IPS-11a (cell line): ENCODE measurements at regions not wholly inside any gene's neighbourhood (a gene's known extent, or its start where the extent isn't known, plus 50 kb on each side); places are given as distances from the start of the nearest gene placed in this dataset.

Experiments
- H3K4me3 ChIP-seq: one replicate; pipeline ENCODE4 v1.5.1; 2013; ENCODE audit warnings: low read depth, low read length, control low read depth

- no peak overlapping the region for H3K4me3 ChIP-seq
Observed at GRCh38 chr5:30620481-30621085, 572.9 kb upstream of the CDH6 start.

DNA sequence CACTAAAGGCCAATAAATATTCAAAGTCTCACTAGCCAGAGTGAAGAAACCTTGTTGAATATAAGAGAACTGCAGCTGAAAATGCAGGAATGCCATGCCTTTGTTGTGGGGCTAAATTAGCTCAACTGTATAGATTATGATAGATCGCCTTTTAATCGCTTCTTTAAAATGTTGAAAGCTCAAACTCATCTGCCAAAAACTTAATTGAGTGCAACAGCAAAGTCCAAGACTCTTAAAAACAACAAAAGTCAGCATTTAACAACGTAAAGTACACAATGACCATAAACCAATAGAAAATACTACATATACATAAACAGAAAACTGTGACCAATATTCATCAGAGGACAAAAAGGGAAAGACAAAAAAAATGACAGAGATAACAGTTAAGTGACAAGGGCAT is 585.0 kb upstream of the CDH6 start:
- H3K4me3 ChIP-seq, result no peak overlapping the region

DNA sequence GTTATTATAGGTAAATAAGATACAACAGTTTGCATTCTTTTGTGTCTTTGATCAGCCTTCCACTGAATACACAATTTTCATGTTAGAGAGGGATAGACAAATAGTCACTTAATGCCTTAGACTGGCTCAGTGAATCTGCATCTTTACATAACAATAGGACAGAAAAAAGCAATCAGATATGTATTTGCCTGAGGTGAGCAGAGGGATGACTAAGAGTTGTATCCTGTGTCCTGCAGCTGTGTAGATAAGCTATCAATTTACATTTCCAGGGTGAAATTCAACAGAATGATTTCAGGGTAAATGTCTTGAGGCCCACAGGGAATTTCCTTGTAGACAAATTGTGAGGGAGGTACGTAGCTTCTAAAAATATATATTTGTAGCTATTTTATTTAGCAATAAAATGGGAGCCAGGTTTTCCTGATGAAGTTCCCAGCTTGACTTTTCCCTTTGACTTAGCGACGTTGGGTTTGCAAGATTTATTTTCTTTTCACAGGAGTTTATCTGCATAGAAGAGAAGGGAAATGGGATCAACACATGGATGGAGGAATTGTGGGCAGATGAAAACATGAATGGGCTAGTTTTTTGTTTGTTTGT is 586.1 kb upstream of the CDH6 start:
- H3K4me3 ChIP-seq, result no peak overlapping the region

- no peak overlapping the region for H3K4me3 ChIP-seq
Observed at GRCh38 chr5:30605693-30606268, 587.7 kb upstream of the CDH6 start.

GRCh38 chr5:30604648-30605262 is 588.7 kb upstream of the CDH6 start:
- no peak overlapping the region for H3K4me3 ChIP-seq

GRCh38 chr5:30600892-30601291 is 592.6 kb upstream of the CDH6 start:
- H3K4me3 ChIP-seq, result no peak overlapping the region

DNA sequence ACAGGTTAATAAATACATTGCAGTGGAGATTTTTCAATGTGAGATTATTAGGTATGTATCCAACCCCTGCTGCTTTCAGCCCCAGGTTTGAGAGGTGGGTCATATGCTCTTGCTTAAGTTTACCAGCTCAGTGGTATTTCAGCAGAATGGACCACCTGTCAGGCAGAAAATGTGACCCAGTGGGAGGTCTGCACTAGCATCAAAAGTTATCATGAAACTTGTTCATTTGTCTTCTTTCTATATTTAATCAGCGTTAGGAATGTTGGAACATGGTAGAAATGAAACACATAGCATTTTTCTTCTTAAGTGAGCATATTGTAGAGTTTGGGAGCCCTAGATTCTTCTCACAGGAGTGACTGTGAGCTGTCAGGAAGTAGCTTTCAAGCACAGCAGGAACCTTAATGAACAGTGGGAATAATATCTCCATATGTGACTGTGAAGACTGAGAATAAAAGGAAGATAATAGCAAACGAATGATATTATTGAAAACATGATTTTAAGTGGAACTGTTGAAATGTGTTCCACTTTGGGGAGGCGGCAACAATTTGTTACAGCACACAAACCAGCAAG is 596.9 kb upstream of the CDH6 start:
- no peak overlapping the region for H3K4me3 ChIP-seq

DNA sequence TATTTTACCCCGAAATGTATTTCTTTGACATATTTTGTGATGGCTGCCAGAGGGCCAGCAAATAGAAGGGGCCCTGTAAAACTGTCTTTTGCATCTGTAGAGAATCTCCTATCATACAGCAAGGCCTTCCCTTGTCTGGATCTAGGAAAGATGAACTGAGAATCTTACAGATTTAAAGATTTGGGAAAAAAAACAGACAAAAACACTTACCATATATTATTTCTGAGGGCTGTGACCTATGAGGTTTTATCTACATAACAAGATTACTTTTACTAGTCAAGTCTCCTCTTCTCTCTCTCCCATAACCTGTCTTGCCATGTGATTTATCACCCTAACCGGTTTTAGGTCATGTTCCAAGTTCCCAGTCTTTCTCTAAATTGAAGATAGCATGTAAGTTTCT is 599.2 kb upstream of the CDH6 start:
- H3K4me3 ChIP-seq, result no peak overlapping the region

DNA sequence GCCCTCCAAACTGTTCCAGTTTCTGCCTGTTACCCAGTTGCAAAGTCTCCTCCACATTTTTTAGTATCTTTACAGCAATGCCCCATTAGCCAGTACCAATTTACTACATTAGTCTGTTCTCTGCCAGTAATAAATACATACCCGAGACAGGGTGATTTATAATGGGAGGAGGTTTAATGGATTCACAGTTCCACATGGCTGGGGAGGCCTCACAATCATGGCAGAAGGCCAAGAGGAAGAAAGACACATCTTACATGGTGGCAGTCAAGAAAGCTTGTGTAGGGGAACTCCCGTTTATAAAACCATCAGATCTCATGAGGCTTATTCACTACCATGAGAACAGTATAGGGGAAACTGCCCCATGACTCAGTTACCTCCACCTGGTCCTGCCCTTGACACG is 600.7 kb upstream of the CDH6 start:
- no peak overlapping the region for H3K4me3 ChIP-seq

GRCh38 chr5:30581198-30581935 is 612.1 kb upstream of the CDH6 start:
- no peak overlapping the region for H3K4me3 ChIP-seq

- no peak overlapping the region for H3K4me3 ChIP-seq
Observed at GRCh38 chr5:30574761-30575160, 618.7 kb upstream of the CDH6 start.

- no peak overlapping the region for H3K4me3 ChIP-seq
Observed at GRCh38 chr5:30572279-30572678, 621.2 kb upstream of the CDH6 start.

DNA sequence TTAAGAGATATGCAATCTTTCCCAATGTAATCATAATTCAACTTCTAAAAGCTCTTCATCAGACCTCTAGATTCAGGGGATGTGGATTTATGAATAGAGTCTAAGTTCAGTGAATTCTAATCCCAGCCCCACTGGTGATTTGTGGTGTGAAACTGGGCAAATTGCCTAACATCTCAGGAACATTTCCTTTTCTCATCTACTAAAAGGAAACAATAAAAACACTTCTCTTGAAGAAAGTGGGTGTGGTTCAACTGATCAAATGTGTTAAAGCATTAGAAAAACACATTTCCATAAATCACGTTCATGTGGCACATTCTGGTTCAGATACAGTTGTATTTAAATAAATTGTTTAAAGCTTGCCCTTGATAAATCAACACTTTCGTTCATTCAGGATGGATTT is 631.7 kb upstream of the CDH6 start:
- no peak overlapping the region for H3K4me3 ChIP-seq

GRCh38 chr5:30551618-30552017 is 641.9 kb upstream of the CDH6 start:
- no peak overlapping the region for H3K4me3 ChIP-seq

DNA sequence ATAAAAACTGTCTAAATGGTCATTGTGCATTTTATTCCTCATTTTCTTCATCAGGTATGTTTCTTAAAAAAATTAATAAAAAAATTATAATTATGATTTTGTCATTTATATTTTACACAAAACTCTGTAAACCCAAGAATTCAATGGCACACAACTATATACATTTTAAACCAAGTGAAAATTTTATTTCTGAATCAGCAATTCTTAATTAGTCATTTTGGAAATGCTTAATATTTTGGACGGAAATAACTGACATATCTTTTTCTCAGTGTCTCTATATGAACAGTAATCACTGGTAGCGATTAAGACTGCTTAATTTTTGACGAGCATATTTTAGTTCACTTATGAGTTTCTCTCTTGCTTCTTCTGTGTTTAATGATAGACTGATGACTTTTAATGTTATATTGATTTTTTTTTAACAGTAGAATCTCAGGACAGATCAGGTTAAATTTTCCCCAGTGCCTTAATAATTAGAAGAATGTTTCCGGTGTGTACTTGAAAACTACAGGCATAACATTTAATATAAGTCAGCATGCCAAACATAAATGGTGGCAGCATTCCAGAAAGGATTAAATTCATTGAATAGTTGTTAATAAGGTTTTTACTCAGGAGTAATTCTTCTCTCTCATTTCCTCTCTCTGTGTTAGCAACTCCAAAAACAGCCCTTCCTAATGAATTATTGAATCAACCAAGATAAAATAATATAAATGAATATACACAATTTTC is 644.7 kb upstream of the CDH6 start:
- no peak overlapping the region for H3K4me3 ChIP-seq

GRCh38 chr5:30540150-30540549 is 653.3 kb upstream of the CDH6 start:
- no peak overlapping the region for H3K4me3 ChIP-seq

GRCh38 chr5:30539004-30539634 is 654.4 kb upstream of the CDH6 start:
- no peak overlapping the region for H3K4me3 ChIP-seq

GRCh38 chr5:30525353-30525752 is 668.1 kb upstream of the CDH6 start:
- no peak overlapping the region for H3K4me3 ChIP-seq

DNA sequence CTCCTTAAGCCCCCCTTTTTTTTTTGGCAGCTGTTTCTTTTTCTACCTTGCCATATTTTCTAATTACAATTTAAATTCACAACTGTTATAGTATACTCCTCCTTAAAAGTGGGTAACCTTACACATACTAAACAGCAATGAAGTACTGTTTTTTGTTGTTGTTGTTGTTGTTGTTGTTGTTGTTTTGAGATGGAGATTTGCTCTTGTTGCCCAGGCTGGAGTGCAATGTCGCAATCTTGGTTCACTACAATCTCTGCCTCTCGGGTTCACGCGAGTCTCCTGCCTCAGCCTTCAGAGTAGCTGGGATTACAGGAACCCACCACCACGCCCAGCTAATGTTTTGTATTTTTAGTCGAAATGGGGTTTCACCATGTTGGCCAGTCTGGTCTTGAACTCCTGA is 669.1 kb upstream of the CDH6 start:
- H3K4me3 ChIP-seq, result no peak overlapping the region

DNA sequence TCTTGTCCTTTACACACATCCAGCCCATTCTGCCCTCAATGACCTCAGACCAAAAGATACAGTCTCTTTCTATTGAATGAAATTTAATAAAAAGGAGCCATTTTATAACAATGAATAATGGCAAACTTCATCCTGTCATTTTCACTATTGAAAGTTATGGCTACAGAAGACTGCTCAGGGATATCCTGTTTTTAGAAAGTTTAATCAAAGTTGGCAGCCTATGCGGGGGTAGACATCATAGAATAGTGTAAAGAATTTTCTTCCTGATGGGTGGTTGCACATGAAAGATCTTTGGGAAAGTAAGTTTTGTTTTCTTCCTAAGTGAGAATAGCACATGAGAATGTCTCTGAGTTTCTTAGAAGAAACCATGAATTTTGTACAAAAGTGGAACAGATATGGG is 670.4 kb upstream of the CDH6 start:
- H3K4me3 ChIP-seq, result no peak overlapping the region
